OCI-LY1 (cell line): ENCODE measurements at regions not wholly inside any gene's neighbourhood (a gene's known extent, or its start where the extent isn't known, plus 50 kb on each side); places are given as distances from the start of the nearest gene placed in this dataset.

Experiments used
- H2AFZ ChIP-seq: fragments of 200-600 bp; sonication (generic), shearing (Covaris generic); 2 replicates; pipeline ENCODE4 v1.6.0; 2014; ENCODE audit warnings: antibody characterized with exemption, mild to moderate bottlenecking, low read length
- H3F3A ChIP-seq: fragments of 200-600 bp; sonication (generic), shearing (Covaris generic); 2 replicates; pipeline ENCODE4 v1.6.0; 2014; ENCODE audit warnings: mild to moderate bottlenecking, antibody characterized with exemption, low read length, moderate library complexity; ENCODE audit not compliant: insufficient read depth
- H3K27ac ChIP-seq: fragments of 200-600 bp; sonication (generic); 2 replicates; pipeline ENCODE4 v1.5.1; 2014; ENCODE audit warnings: low read length, mixed run types, mild to moderate bottlenecking, low read depth; ENCODE audit not compliant: poor library complexity, severe bottlenecking
- H3K27me3 ChIP-seq: fragments of 200-600 bp; sonication (generic); 2 replicates; pipeline ENCODE4 v1.6.0; 2014; ENCODE audit warnings: antibody characterized with exemption, mild to moderate bottlenecking, low read length, moderate library complexity; ENCODE audit not compliant: insufficient read depth
- H3K36me3 ChIP-seq: fragments of 200-600 bp; sonication (generic); 2 replicates; pipeline ENCODE4 v1.6.1; 2014; ENCODE audit warnings: mild to moderate bottlenecking, antibody characterized with exemption, low read length, moderate library complexity, mixed read lengths; ENCODE audit not compliant: insufficient read depth
- H3K4me1 ChIP-seq: fragments of 200-600 bp; sonication (generic); 2 replicates; pipeline ENCODE4 v1.5.1; 2014; ENCODE audit warnings: mild to moderate bottlenecking, low read length, moderate library complexity; ENCODE audit not compliant: insufficient read depth, severe bottlenecking
- H3K4me2 ChIP-seq: fragments of 200-600 bp; sonication (generic), shearing (Covaris generic); 2 replicates; pipeline ENCODE4 v1.6.1; 2014; ENCODE audit warnings: low read length
- H3K4me3 ChIP-seq: fragments of 200-600 bp; sonication (generic); 2 replicates; pipeline ENCODE4 v1.5.1; 2014; ENCODE audit warnings: low read length, low read depth, mild to moderate bottlenecking, mixed read lengths; ENCODE audit not compliant: poor library complexity, severe bottlenecking
- H3K79me2 ChIP-seq: fragments of 200-600 bp; shearing (Covaris generic); 2 replicates; pipeline ENCODE4 v1.6.1; 2016; ENCODE audit warnings: mixed run types, low read length, mixed read lengths; ENCODE audit not compliant: insufficient read depth
- H3K9ac ChIP-seq: fragments of 200-600 bp; sonication (generic), shearing (Covaris generic); 2 replicates; pipeline ENCODE4 v1.6.1; 2014; ENCODE audit warnings: mild to moderate bottlenecking, low read length, mixed read lengths
- H3K9me2 ChIP-seq: fragments of 200-600 bp; sonication (generic), shearing (Covaris generic); 2 replicates; pipeline ENCODE4 v1.6.1; 2014; ENCODE audit warnings: low read depth, mild to moderate bottlenecking, low read length, mixed read lengths
- H3K9me3 ChIP-seq: fragments of 200-600 bp; shearing (Covaris generic); 2 replicates; pipeline ENCODE4 v1.6.1; 2014; ENCODE audit warnings: low read length, mixed read lengths
- H4K20me1 ChIP-seq: fragments of 200-600 bp; sonication (generic), shearing (Covaris generic); 2 replicates; pipeline ENCODE4 v1.6.0; 2016; ENCODE audit warnings: mild to moderate bottlenecking, low read length; ENCODE audit not compliant: insufficient read depth
- CTCF ChIP-seq: fragments of 200-600 bp; sonication (generic), shearing (Covaris generic); IDR thresholded peaks from 2 replicates; pipeline ENCODE4 v1.5.1; 2017; ENCODE audit warnings: mild to moderate bottlenecking, antibody characterized with exemption, low read length, moderate library complexity, mixed read lengths
- EZH2 ChIP-seq: fragments of 200-600 bp; sonication (generic), shearing (Covaris generic); IDR thresholded peaks from 2 replicates; pipeline ENCODE4 v1.8.0; 2017; ENCODE audit warnings: borderline replicate concordance, mixed run types, mild to moderate bottlenecking, antibody characterized with exemption, low read length, moderate library complexity, mixed read lengths

- no peaks in the 10 kb centered on the region for H3K27me3 ChIP-seq
- H3K9me2 ChIP-seq, result no peaks in the 10 kb centered on the region
- no peaks in the 10 kb centered on the region for H3K79me2 ChIP-seq
- H3K4me1 ChIP-seq, result no peaks in the 10 kb centered on the region
- no peaks in the 10 kb centered on the region for H3K9me3 ChIP-seq
- no peak overlapping the region for H3K9ac ChIP-seq
- TF ChIP-seq CTCF, result no peak
- no peaks in the 10 kb centered on the region for H3K36me3 ChIP-seq
- no peak overlapping the region for H3K4me2 ChIP-seq
- no peaks in the 10 kb centered on the region; the same call in 1 of the 2 replicates for H3F3A ChIP-seq
- no peak overlapping the region for H3K4me3 ChIP-seq
- H3K27ac ChIP-seq, result no peak overlapping the region
- H2AFZ ChIP-seq, result no peak overlapping the region
- no peaks in the 10 kb centered on the region for H4K20me1 ChIP-seq
These were observed 106.5 kb upstream of the P2RY1 start for GRCh38 chr3:152728231-152728980.

GRCh38 chr3:152729906-152730305 lies 105.0 kb upstream of the P2RY1 start:
- H2AFZ ChIP-seq, result no peak overlapping the region
- H3K4me1 ChIP-seq, result no peaks in the 10 kb centered on the region
- no peak overlapping the region for H3K4me3 ChIP-seq
- H4K20me1 ChIP-seq, result no peaks in the 10 kb centered on the region
- TF ChIP-seq CTCF (no peak), EZH2 (no peak)
- no peaks in the 10 kb centered on the region for H3K9me2 ChIP-seq
- no peak overlapping the region for H3K9ac ChIP-seq
- H3K4me2 ChIP-seq, result no peak overlapping the region
- H3K79me2 ChIP-seq, result no peaks in the 10 kb centered on the region
- H3K27me3 ChIP-seq, result no peaks in the 10 kb centered on the region
- no peaks in the 10 kb centered on the region; the same call in 1 of the 2 replicates for H3F3A ChIP-seq
- H3K36me3 ChIP-seq, result no peaks in the 10 kb centered on the region
- no peak overlapping the region for H3K27ac ChIP-seq
- no peaks in the 10 kb centered on the region for H3K9me3 ChIP-seq

- TF ChIP-seq CTCF (no peak), EZH2 (no peak)
- no peaks in the 10 kb centered on the region for H3K9me2 ChIP-seq
- no peaks in the 10 kb centered on the region; the same call in 1 of the 2 replicates for H3F3A ChIP-seq
- H3K4me2 ChIP-seq, result no peak overlapping the region
- H3K79me2 ChIP-seq, result no peaks in the 10 kb centered on the region
- no peaks in the 10 kb centered on the region for H3K36me3 ChIP-seq
- no peak overlapping the region for H3K4me3 ChIP-seq
- H3K27ac ChIP-seq, result no peak overlapping the region
- no peak overlapping the region for H3K9ac ChIP-seq
- H3K9me3 ChIP-seq, result no peaks in the 10 kb centered on the region
- no peaks in the 10 kb centered on the region for H3K27me3 ChIP-seq
- H4K20me1 ChIP-seq, result no peaks in the 10 kb centered on the region
- no peak overlapping the region for H2AFZ ChIP-seq
- no peaks in the 10 kb centered on the region for H3K4me1 ChIP-seq
These were observed 103.4 kb upstream of the P2RY1 start for GRCh38 chr3:152731511-152731910.
